HG03521 (cell line): ENCODE measurements at regions not wholly inside any gene's neighbourhood (a gene's known extent, or its start where the extent isn't known, plus 50 kb on each side); places are given as distances from the start of the nearest gene placed in this dataset.

Experiments used
- ATAC-seq: cut with Tn5 transposase; IDR thresholded peaks from one replicate; pipeline ENCODE4 v1.9.1; 2021; ENCODE audit warnings: mild to moderate bottlenecking, moderate library complexity; ENCODE audit not compliant: unreplicated experiment

DNA sequence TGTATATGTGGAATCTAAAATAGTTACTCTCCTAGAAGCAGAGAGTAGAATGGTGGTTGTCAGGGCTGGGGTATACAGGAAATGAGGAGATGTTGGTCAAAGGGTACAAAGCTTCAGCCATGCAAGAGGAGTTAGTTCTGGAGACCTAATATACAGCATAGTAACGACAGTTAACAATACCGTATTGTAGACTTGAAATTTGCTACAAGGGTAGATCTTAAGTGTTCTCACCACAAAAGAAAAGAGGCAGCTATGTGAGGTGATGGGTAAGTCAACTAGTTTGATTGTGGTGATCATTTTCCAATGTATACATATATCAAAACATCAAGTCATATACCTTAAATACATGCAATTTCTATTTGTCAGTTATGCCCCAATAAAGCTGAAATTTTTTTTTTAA is 98.2 kb upstream of the CYP1B1 start:
- no peak for ATAC-seq

DNA sequence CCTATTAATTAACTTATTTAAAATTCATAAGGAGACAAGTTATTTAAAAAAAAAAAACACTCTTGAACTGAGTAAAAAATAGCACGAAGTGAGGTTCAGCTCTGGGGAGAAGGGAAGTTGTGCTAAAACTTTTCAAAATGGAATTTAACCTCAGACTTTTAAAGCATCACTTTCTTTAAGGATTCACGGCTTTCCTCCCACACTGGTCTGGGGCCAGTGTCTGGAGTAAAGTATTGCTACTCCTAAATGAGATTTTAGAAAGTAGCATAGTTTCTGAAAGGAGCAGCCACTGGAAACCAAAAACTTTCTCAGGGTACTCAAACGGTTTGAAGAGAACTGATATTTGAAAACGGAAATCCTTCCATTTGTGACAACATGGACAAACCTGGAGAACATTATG is 97.7 kb upstream of the CYP1B1 start:
- no peak for ATAC-seq

DNA sequence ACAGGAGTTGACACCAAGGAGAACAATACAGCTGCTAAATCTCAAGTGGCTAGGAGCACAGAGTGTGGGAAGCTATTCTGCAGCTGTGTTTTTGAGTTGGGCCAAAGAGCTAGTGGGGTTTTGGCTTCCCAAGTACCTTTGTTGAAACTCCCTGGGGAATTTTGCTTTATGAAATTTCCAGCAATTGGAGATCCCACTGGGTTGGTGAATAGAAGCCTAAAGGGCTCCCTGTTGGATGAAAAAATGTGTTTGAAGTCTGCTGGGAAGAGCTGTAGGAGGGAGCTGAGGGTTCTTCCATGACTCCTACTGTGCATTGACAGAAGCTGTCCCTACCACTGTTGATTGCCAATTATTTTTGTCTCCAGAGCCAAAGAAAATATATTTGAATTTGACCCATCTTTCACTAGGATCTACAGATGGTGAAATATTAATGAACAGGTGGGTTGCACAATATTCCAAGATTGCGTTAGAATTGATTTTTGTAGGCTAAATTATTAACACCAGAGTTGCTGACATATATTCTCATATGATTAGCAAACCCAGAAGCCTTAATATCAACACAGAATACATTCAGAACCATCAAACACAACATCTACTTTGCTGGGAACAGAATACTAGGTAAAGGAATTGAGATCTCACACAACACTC is 95.4 kb upstream of the CYP1B1 start:
- ATAC-seq = no peak

DNA sequence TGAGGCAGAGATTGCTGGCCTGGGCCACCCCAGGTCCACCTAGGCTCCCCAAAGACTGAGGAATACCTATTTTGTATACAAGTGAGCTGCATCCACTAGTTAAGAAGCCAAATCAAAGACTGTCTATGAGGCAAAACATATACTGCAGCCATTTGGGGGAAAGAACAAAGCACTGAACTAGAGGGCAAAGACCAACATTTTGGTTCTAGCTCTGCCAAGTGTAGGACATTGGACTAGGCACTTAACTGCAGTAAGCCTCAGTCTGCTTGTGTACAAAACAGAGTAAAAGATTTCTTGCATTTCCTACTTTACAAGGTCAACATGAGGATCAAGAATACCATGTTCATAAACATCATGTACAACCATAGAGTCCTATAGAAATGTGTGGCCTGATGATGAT is 94.8 kb upstream of the CYP1B1 start:
- no peak for ATAC-seq

DNA sequence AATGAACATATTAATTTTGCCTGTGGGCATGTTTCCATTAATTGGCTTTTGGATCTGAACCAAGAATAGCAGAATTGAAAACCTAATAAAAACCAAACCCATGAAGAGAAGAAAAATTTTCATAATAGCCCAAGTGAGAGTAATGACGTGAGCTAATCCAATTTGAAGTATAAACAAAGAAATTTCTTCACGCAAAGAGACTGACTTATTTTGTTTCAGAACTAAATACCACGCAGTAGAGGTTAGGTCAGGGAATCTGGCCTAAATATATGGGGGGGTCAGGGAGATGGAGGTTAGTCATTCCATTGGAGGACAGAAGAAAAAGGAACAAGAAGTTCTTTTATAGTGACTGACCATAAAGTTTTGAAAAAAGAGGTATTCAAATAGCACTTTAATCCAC is 94.1 kb upstream of the CYP1B1 start:
- ATAC-seq = no peak

DNA sequence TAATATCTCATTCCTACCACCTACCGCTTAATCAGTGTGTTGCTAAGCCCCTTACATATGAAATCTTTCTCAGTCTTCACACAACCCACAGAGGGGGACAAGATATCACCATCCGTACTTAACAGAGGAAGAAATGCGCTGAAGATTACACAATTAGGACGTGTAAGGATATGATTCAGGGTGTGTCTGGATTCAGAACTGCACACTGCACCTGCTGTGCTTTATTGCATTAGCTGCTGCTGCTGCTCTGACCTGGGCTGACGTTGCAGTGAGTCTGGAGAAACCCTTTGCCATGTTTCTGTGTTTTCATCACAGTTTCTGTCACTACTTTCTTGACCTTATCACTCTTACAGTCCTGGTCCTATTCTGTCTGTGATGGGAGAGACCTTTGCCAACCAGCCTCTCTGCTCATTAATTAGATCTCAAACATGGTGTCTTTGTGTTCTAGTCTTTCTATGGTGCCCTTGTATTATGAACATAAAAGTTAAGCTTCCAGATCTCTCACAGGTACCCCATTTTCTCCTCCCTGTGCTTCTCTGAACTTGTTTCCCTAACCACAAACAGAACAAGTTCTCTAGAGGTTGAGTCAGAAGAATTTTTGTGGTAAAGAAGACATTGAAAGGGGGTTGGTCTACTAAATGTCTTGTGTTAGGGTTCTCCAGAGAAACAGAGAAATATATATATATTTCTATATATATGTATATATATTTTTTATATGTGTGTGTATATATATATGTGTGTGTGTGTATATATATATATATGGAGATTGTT is 92.9 kb upstream of the CYP1B1 start:
- no peak for ATAC-seq

DNA sequence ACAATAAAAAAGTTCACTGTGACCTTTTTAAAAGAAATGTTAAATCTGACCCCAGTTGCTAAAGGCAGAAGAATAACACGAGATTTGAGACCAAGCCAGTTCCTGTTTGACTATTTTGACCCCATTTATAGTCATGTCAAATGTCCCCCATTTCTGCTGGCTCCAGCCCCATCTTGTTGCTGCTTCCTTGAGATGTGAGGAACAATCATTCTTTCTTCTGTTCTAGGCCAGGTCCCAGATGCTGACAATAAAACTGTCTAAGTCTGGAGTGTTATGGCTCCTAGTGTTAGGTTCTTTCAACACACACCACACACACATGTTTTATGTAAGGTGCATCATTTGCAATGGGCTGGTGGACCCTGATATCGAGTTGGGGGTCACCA is 92.0 kb upstream of the CYP1B1 start:
- no peak for ATAC-seq

DNA sequence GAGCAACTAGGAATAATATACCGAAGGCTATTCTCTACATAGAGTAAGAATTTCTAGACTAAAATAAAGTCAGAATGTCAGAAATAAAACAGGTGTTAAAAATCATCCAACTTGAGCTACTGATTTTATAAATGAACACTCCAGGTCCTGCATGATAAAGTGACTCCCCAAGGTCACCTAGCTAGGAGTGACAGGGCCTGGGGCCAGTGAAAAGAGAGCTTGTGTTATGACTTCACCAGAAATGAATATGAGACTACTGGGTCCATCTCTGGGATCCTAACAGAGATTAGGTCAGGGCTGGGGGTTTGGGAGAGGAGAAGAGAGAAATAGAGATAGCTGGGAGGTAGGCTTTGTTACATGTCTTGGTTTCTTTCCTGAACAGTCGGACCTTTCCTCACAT is 89.7 kb upstream of the CYP1B1 start:
- ATAC-seq = no peak

DNA sequence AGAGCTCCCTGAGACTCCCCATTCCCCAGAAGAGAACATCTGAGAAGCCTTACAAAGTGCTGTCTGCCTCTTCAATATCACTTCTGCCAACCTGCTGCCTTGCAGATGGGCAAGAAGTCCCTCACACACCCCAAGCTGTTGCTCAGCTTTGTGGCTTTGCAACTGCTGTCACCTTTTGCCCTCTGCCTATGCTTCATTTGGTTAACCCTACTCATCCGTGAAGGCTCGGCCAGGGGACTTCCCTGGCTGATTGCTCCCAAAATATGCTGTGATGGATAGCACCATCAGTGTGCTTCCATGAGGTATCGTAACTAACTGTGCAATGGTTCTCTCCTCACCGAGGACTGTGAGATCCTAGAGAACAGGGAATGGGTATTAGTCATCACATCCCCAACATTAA is 88.9 kb upstream of the CYP1B1 start:
- no peak for ATAC-seq

DNA sequence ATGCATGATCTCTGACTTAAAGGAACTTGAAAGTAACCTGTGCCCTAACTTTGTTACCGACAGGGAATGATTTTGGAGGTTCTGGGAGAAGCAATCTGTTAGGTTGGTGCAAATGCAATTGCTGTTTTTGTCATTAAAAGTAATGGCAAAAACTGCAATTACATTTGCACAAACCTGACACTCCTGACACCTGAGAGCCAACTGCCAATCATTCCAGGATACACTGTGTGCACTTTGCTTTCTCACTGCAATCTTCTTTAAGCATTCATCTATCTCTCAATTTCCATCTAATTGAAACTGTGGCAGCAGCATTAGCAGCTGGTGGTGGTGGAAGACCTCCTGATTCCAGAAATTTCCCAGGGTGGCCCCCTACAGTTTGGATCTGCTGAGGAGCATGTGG is 87.6 kb upstream of the CYP1B1 start:
- ATAC-seq = no peak

DNA sequence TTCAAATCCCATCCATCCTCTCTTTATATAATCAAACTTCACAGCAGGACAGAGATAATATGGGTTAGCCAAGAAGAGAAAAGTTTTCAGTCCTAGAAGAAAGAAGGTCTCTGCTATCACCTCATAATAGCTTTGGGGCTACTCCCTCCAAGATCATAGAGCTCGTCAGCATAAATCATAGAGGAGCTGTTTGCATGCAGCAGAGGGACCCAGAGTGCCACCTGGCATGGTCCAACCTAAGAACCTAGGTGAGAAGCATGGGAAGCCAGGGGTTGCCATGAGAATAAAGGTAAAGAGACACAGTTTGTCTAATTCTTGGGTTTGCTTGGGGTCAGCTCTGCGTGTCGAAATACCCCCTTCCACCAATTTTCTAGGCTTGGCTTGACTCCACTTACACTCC is 87.1 kb upstream of the CYP1B1 start:
- ATAC-seq = no peak

DNA sequence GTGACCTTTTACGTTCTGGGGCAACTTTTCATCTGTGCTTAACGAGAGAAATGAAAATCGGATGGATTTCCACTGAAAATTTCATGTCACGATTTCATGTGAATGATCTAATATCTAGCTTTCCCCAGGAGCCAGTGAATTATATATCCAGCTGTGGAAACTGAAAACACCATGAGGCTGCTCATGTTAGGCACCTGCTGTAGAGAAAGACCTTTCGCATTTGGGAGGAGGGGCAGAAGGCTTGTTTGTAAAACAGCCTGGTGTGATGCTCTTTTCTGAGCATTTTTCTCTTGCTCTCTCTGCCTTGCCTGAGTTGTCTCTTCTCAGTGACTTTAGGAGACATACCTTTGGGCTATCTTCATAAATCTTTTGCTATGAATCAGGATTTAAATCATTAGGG is 84.6 kb upstream of the CYP1B1 start:
- ATAC-seq = no peak

DNA sequence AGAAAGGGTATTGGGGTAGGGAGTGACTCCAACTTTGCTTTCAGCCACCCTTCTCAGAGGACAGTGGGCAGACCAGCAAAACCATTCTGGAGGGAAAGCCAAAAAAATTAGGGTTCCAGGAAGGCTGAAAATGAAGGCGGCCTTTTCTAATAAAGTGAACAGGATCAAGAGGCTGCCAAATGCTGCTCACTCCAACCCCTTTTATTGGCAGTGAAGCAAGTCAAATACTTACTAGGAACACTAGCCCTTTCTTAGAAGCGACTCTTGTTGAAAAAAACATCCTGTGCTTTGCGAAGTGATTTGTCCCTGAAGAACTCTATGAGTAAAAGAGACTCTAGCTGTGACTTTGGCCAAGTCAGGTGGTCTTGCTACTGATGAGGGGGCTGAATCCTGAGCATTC is 83.6 kb upstream of the CYP1B1 start:
- ATAC-seq = no peak

DNA sequence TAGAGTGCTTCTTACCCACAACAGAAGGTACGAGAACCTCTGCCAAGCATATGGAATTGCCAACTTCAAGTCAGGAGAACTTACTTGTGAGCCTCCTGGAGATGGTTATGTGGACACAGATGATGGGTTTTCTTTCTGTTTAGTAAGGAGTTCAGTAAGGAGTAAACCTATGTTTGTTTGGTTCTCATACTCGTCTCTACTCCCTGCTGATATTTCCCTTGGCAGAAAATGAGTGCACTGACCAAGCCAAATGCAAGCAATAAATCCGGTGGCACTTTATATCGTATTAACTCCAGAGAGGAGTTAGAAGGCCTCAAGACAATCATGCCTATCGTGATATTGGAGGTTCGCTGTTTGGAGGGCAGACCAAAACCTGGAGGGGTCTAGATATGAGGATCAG is 83.2 kb upstream of the CYP1B1 start:
- ATAC-seq = no peak

DNA sequence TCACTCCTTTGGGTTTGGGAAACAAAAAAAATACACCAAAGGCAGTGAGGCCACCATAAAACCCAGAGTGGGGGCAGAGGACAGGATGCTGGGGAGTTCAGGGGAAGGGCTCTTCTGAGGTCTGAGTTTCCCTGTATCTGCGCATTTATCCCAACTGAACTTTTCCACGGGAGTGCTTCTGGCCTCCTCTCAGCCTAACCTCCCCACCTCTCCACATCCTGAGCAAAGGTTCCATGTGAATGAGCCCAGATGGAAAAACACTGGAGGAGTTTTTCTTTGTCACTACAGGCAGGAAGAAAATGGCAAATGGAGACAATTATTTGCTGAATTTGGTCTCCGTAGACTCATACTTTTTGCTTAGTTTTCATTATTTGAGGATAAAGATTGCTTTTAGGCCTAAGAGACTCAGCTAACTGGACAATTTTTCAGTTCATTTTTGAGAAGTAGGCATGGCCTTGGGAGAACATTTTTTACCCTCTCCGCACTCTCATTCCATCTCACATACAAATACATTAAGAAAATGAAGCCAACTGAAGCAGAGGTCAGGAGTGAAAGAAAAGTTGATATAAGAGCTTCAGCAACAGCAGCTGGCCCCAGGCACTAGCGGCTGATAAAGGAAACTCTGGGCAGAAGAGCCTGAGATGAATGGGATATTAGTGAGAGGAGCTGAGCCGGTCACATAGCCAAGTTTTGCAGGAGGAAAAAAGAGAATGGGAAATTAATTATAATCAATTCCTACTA is 82.6 kb upstream of the CYP1B1 start:
- ATAC-seq = no peak

DNA sequence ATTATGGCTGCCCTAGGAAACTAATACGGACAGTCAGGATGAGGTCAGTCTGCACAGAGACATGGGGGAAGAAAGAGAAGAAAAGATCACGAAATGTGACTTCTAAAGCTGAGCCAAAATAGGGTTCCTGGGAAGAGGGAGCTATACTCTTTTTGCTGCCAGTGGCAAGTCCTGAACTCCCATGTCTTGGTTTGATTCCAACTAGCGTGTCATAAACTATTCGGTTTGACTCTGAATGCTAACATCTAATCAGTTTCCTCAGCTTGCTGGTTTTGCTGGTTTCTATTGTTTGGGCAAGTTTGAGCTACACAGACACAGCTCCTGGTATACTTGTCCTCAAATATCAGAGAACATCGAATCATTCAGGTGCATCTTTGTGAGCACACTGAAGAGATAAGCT is 80.5 kb upstream of the CYP1B1 start:
- no peak for ATAC-seq

DNA sequence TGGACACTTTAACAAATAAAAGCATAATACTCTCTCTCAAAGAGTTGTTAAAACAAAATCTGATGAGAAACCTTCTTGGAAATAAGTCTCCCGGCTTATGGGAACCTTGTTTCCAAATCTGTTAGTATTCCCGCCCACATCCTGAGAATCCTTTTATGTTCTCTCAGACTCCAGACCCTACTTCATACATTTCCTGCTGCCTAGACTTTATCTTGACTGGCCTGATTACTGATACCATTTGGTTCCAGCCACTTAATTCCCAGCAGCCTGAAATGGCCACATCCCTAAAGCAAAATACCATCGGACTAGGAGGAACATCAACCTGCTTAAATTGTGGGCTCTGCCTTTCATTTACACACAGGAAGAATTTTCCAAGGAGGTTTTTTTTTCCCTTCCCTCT is 79.1 kb upstream of the CYP1B1 start:
- no peak for ATAC-seq

DNA sequence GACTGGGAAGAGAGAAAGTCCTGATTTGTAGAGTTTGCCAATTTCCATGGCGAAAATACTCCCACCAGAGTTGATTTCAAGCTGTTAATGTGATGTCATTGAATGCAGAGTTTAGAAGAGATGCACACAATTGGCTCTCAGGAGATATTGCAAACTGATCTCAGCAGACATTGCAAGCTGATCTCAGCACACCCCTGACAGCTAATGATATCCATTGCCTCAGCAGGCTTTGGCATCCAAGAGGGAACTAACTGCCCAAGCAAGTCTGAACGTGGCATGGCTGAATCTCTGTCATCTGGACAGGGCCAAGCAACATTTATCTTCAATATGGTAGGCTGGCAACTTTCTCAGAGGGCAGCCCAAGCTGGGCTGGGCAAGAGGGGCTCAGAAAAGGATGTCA is 78.4 kb upstream of the CYP1B1 start:
- no peak for ATAC-seq

DNA sequence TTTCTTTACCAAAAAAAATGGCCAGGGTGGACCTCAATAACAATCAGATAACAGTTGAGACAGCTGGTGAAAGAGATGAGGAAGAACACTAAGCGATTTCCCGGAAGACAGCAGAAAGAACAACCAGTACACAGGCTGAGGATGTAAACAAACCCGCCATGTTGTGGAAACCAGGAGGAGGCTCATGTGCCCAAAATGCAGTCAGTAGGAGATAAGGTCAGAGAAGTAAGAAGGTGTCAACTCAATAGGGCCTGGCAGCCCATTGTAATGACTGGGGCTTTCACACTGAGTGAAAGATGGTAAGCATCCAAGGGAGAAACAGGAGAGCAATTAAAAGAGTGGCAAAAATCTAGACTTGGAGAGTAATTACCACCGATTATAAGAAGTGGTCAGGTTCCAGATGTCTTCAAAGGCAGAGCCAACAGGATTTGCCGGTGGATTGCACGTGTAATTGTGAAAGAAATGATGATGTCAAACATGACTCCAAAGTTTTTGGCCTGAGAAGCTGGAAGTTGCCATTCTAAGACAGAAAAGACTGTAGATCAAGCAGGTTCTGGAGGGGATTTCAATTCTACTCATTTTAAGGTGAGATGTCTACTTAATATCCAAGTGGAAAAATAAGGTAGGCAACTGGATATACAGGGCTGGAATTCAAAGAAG is 77.7 kb upstream of the CYP1B1 start:
- ATAC-seq = no peak

DNA sequence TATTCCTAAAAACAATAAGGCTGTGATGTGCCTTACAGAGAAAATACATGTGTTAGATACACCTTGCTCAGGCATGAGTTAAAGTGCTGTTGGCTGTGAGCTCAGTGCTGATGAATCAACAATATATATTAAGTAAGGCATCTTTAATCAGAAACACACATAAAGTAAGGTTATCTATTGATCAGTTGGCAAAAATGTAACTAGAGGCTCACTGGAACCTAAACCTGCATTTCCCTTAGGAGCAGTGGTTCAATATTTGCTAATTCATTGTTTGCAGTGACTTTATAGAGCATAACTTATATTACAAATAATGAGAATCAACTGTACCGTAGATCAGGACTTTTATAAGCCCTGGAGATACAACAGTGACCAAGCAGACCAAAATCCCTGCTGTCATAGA is 77.0 kb upstream of the CYP1B1 start:
- ATAC-seq = no peak

DNA sequence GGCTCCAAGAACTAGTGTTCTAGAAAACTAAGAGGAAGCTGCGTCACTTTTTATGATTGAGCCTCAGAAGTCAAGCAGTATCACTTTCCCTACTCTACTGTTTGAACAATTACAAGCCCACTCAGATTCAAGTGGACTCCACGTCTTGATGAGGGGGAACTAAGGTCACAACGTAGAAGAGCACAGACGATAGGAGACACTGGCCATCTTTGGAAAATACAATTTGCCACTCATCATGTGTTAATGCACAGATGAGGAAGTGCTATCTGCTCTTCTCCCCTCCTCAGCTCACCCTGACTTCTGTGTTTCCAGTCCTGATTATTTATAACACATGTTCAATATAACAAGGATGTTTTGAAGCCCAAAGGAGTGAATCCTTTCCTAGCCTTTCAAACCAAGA is 76.1 kb upstream of the CYP1B1 start:
- ATAC-seq = no peak

DNA sequence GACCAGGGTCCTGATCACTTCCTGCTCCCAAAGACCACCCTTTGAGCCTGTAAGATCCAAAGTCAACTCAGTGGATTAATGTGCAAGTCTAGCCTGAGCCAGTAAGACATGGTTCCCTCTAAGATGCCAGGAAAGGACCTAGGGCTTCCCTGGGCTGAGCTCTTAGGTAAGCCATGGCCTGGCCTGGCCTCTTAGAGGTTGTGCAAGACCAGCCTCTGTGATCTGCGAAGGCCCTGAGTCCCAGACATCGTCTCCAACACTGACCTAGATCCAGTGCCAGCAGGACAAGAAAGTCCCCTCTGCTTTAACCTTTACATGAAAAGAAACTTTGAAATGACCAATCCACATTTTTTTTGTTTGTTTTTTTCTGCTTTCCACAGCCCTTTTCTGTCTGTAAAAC is 73.6 kb upstream of the CYP1B1 start:
- no peak for ATAC-seq
